HepG2 (cell line): ENCODE measurements at regions not wholly inside any gene's neighbourhood (a gene's known extent, or its start where the extent isn't known, plus 50 kb on each side); places are given as distances from the start of the nearest gene placed in this dataset.

Experiments
- AKNA ChIP-seq: sonication (generic); formaldehyde crosslinking; IDR thresholded peaks from 2 replicates; pipeline ENCODE4 v1.4.0; 2020; ENCODE audit warnings: missing genetic modification reagents, borderline replicate concordance
- ATM ChIP-seq: fragments of 450-650 bp; IDR thresholded peaks from 2 replicates; pipeline ENCODE4 v1.7.1; 2017; ENCODE audit warnings: mild to moderate bottlenecking, borderline replicate concordance
- GLMP ChIP-seq: sonication (generic); formaldehyde crosslinking; IDR thresholded peaks from 2 replicates; pipeline ENCODE4 v1.9.0; 2021; ENCODE audit warnings: missing genetic modification reagents, mild to moderate bottlenecking, borderline replicate concordance
- GMEB1 ChIP-seq: sonication (generic); formaldehyde crosslinking; IDR thresholded peaks from 2 replicates; pipeline ENCODE4 v1.5.1; 2020; ENCODE audit warnings: missing genetic modification reagents, mild to moderate bottlenecking, borderline replicate concordance
- HDAC1 ChIP-seq: sonication (generic); formaldehyde crosslinking; IDR thresholded peaks from 2 replicates; pipeline ENCODE4 v1.5.1; 2020; ENCODE audit warnings: mild to moderate bottlenecking, missing genetic modification reagents
- HOMEZ ChIP-seq: IDR thresholded peaks from 2 replicates; pipeline ENCODE4 v1.6.1; 2016; ENCODE audit warnings: low read depth
- MNT ChIP-seq: fragments of 450-650 bp; IDR thresholded peaks from 2 replicates; pipeline ENCODE4 v1.6.1; 2016
- SPEN ChIP-seq: sonication (generic); formaldehyde crosslinking; IDR thresholded peaks from 2 replicates; pipeline ENCODE4 v1.5.1; 2020; ENCODE audit warnings: low read depth, mild to moderate bottlenecking, missing genetic modification reagents
- ZMYM3 ChIP-seq: sonication (generic); formaldehyde crosslinking; IDR thresholded peaks from 2 replicates; pipeline ENCODE4 v1.5.1; 2020; ENCODE audit warnings: mild to moderate bottlenecking, missing genetic modification reagents
- ZNF20 ChIP-seq: sonication (generic); formaldehyde crosslinking; IDR thresholded peaks from 2 replicates; pipeline ENCODE4 v1.4.0; 2020; ENCODE audit warnings: mild to moderate bottlenecking, moderate library complexity, missing genetic modification reagents
- ZNF577 ChIP-seq: sonication (generic); formaldehyde crosslinking; IDR thresholded peaks from 2 replicates; pipeline ENCODE4 v1.4.0; 2020; ENCODE audit warnings: mild to moderate bottlenecking, low read depth, missing genetic modification reagents, borderline replicate concordance
- ZNF746 ChIP-seq: sonication (generic); formaldehyde crosslinking; IDR thresholded peaks from 2 replicates; pipeline ENCODE4 v1.8.0; 2022; ENCODE audit warnings: mild to moderate bottlenecking, missing genetic modification reagents
- ZNF841 ChIP-seq: sonication (generic); formaldehyde crosslinking; IDR thresholded peaks from 2 replicates; pipeline ENCODE4 v1.8.1; 2023; ENCODE audit warnings: missing genetic modification reagents, borderline replicate concordance
- ZSCAN30 ChIP-seq: sonication (generic); formaldehyde crosslinking; IDR thresholded peaks from 2 replicates; pipeline ENCODE4 v1.5.0; 2020; ENCODE audit warnings: mild to moderate bottlenecking, missing genetic modification reagents
- TF ChIP-seq, protein P1 (sequence below): sonication (generic); formaldehyde crosslinking; IDR thresholded peaks from 2 replicates; pipeline ENCODE4 v1.5.0; 2020; ENCODE audit warnings: missing genetic modification reagents
- TF ChIP-seq, protein P2 (sequence below): sonication (generic); formaldehyde crosslinking; IDR thresholded peaks from 2 replicates; pipeline ENCODE4 v1.8.1; 2023; ENCODE audit warnings: mild to moderate bottlenecking, missing genetic modification reagents

DNA sequence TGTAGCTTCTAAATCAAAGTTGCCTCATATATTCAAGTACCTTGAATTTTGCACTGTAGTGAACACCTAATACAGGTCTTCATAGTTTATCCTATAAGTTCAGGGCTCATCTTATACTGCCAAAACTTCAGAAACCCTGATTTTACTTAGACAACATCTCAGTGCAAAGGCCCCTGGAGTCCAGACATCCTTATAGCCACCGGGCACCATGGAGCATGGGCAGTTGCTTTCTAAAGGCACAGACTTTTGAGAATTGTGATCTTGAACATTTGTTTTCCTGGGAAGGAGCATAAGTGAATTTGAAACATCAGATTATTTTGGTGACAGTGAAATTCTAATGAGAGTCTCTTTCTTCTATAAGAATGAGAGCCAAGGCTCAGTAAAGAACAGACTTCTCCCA, 292.3 kb downstream of the CYRIA start (continued):
- no peak for TF ChIP-seq GMEB1 (CRISPR knock-in tag)
- TF ChIP-seq ZNF577 (CRISPR knock-in tag) = no peak
- no peak for TF ChIP-seq ZNF841 (CRISPR knock-in tag)
- TF ChIP-seq MNT = no peak
- TF ChIP-seq AKNA (CRISPR knock-in tag) = no peak
- no peak for TF ChIP-seq ZNF20 (CRISPR knock-in tag)
- no peak for TF ChIP-seq ZSCAN30 (CRISPR knock-in tag)
- no peak for TF ChIP-seq ZNF746 (CRISPR knock-in tag)
- no peak for TF ChIP-seq ZMYM3 (CRISPR knock-in tag)
- TF ChIP-seq SPEN (CRISPR knock-in tag) = no peak
- no peak for TF ChIP-seq ATM
- TF ChIP-seq, protein P1, sequence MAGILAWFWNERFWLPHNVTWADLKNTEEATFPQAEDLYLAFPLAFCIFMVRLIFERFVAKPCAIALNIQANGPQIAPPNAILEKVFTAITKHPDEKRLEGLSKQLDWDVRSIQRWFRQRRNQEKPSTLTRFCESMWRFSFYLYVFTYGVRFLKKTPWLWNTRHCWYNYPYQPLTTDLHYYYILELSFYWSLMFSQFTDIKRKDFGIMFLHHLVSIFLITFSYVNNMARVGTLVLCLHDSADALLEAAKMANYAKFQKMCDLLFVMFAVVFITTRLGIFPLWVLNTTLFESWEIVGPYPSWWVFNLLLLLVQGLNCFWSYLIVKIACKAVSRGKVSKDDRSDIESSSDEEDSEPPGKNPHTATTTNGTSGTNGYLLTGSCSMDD (CRISPR knock-in tag) = no peak
- TF ChIP-seq HDAC1 (CRISPR knock-in tag) = no peak
- TF ChIP-seq GLMP (CRISPR knock-in tag) = no peak
- TF ChIP-seq, protein P2, sequence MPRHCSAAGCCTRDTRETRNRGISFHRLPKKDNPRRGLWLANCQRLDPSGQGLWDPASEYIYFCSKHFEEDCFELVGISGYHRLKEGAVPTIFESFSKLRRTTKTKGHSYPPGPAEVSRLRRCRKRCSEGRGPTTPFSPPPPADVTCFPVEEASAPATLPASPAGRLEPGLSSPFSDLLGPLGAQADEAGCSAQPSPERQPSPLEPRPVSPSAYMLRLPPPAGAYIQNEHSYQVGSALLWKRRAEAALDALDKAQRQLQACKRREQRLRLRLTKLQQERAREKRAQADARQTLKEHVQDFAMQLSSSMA (CRISPR knock-in tag) = no peak
- TF ChIP-seq HOMEZ (CRISPR knock-in tag) = no peak
